ENCODE measurements at regions not wholly inside any gene's neighbourhood (a gene's known extent, or its start where the extent isn't known, plus 50 kb on each side); places are given as distances from the start of the nearest gene placed in this dataset.

- DNase-seq: no peak
Measured at GRCh38 chr13:74324338-74324737, 190.1 kb upstream of the KLF12 start.

GRCh38 chr13:74322562-74322961 lies 188.4 kb upstream of the KLF12 start:
- no peak for DNase-seq

- DNase-seq: no peak
Measured at GRCh38 chr13:74320282-74320681, 186.1 kb upstream of the KLF12 start.

- no peak for DNase-seq
Measured at GRCh38 chr13:74316547-74316946, 182.3 kb upstream of the KLF12 start.

- peak; percentile 73 for DNase-seq
Measured at GRCh38 chr13:74306496-74306895, 172.3 kb upstream of the KLF12 start.

GRCh38 chr13:74305876-74306275 lies 171.7 kb upstream of the KLF12 start:
- DNase-seq: peak; percentile 17

GRCh38 chr13:74301258-74301935 lies 167.2 kb upstream of the KLF12 start:
- DNase-seq: no peak

- DNase-seq: no peak
Measured at GRCh38 chr13:74300162-74300561, 166.0 kb upstream of the KLF12 start.

GRCh38 chr13:74299721-74300120 lies 165.5 kb upstream of the KLF12 start:
- no peak for DNase-seq

GRCh38 chr13:74298923-74299322 lies 164.7 kb upstream of the KLF12 start:
- no peak for DNase-seq

- DNase-seq: peak; percentile 98
Measured at GRCh38 chr13:74289861-74290773, 155.9 kb upstream of the KLF12 start.

GRCh38 chr13:74289107-74289506 lies 154.9 kb upstream of the KLF12 start:
- no peak for DNase-seq

- DNase-seq: peak; percentile 44
Measured at GRCh38 chr13:74288361-74288911, 154.2 kb upstream of the KLF12 start.

GRCh38 chr13:74287724-74288169 lies 153.5 kb upstream of the KLF12 start:
- peak; percentile 96 for DNase-seq

- no peak for DNase-seq
Measured at GRCh38 chr13:74280795-74281490, 146.7 kb upstream of the KLF12 start.

GRCh38 chr13:74280093-74280794 lies 146.0 kb upstream of the KLF12 start:
- DNase-seq: no peak

- DNase-seq: no peak
Measured at GRCh38 chr13:74278901-74279300, 144.7 kb upstream of the KLF12 start.

GRCh38 chr13:74274916-74275315 lies 140.7 kb upstream of the KLF12 start:
- no peak for DNase-seq

GRCh38 chr13:74273581-74273980 lies 139.4 kb upstream of the KLF12 start:
- no peak for DNase-seq

- DNase-seq: no peak
Measured at GRCh38 chr13:74272826-74273225, 138.6 kb upstream of the KLF12 start.

GRCh38 chr13:74270018-74270417 lies 135.8 kb upstream of the KLF12 start:
- DNase-seq: no peak

GRCh38 chr13:74266861-74267260 lies 132.7 kb upstream of the KLF12 start:
- DNase-seq: no peak

GRCh38 chr13:74266309-74266708 lies 132.1 kb upstream of the KLF12 start:
- no peak for DNase-seq

Data from NCI-H1436 (cell line).